ENCODE measurements at regions not wholly inside any gene's neighbourhood (a gene's known extent, or its start where the extent isn't known, plus 50 kb on each side); places are given as distances from the start of the nearest gene placed in this dataset.

- Mint-ChIP-seq H3K27me3 (no peaks in the 10 kb centered on the region), H3K4me3 (no peak overlapping the region), H3K4me1 (no peaks in the 10 kb centered on the region), H3K27ac (no peak overlapping the region), H3K36me3 (ENCODE audit: low read depth) (no peaks in the 10 kb centered on the region), H3K9me3 (peaks cover 4% of the 10 kb centered on the region)
- CTCF ChIA-PET = no interaction called here
- no peak for ATAC-seq (ENCODE audit: low read depth)
- intact Hi-C loops (cut with micrococcal nuclease) = no loop called here
- POLR2A ChIA-PET = no interaction called here
- no peak for DNase-seq
- no peak for TF ChIP-seq CTCF (IDR thresholded peaks at IDR 0.05)
These were observed 195.2 kb upstream of the DPPA4 start for GRCh38 chr3:109532257-109533216.

- POLR2A ChIA-PET = no interaction called here
- DNase-seq = no peak
- no peak for ATAC-seq (ENCODE audit: low read depth)
- CTCF ChIA-PET = no interaction called here
- Mint-ChIP-seq H3K27ac (no peak overlapping the region), H3K9me3 (peaks cover 9% of the 10 kb centered on the region), H3K27me3 (no peaks in the 10 kb centered on the region), H3K36me3 (ENCODE audit: low read depth) (no peaks in the 10 kb centered on the region), H3K4me3 (no peak overlapping the region), H3K4me1 (no peaks in the 10 kb centered on the region)
- TF ChIP-seq CTCF (IDR thresholded peaks at IDR 0.05) = no peak
- intact Hi-C loops (cut with micrococcal nuclease) = no loop called here
These were observed 208.4 kb upstream of the DPPA4 start for GRCh38 chr3:109545746-109546145.

- POLR2A ChIA-PET = no interaction called here
- Mint-ChIP-seq H3K27me3 (no peaks in the 10 kb centered on the region), H3K9me3 (peaks cover 5% of the 10 kb centered on the region), H3K27ac (no peak overlapping the region), H3K4me1 (no peaks in the 10 kb centered on the region), H3K4me3 (no peak overlapping the region), H3K36me3 (ENCODE audit: low read depth) (no peaks in the 10 kb centered on the region)
- DNase-seq (no peak), ATAC-seq (ENCODE audit: low read depth) (no peak)
- CTCF ChIA-PET = no interaction called here
- TF ChIP-seq CTCF (IDR thresholded peaks at IDR 0.05) = no peak
- intact Hi-C loops (cut with micrococcal nuclease) = no loop called here
These were observed 211.0 kb upstream of the DPPA4 start for GRCh38 chr3:109548192-109548938.

- ATAC-seq (ENCODE audit: low read depth) = no peak
- ChIA-PET CTCF (no interaction called here), POLR2A (no interaction called here)
- H3K9me3 Mint-ChIP-seq = peaks cover 8% of the 10 kb centered on the region
- no peaks in the 10 kb centered on the region for H3K27me3 Mint-ChIP-seq
- H3K4me1 Mint-ChIP-seq = no peaks in the 10 kb centered on the region
- H3K4me3 Mint-ChIP-seq = no peak overlapping the region
- DNase-seq = no peak
- intact Hi-C loops (cut with micrococcal nuclease) = no loop called here
- H3K36me3 Mint-ChIP-seq (ENCODE audit: low read depth) = no peaks in the 10 kb centered on the region
- no peak for TF ChIP-seq CTCF (IDR thresholded peaks at IDR 0.05)
- H3K27ac Mint-ChIP-seq = no peak overlapping the region
These were observed 216.4 kb upstream of the DPPA4 start for GRCh38 chr3:109553591-109554371.

- ATAC-seq (ENCODE audit: low read depth) (no peak), DNase-seq (no peak)
- Mint-ChIP-seq H3K4me3 (no peak overlapping the region), H3K27ac (no peak overlapping the region), H3K9me3 (peaks cover 6% of the 10 kb centered on the region), H3K27me3 (no peaks in the 10 kb centered on the region), H3K4me1 (no peaks in the 10 kb centered on the region), H3K36me3 (ENCODE audit: low read depth) (no peaks in the 10 kb centered on the region)
- TF ChIP-seq CTCF (IDR thresholded peaks at IDR 0.05) = no peak
- intact Hi-C loops (cut with micrococcal nuclease) = no loop called here
- ChIA-PET POLR2A (no interaction called here), CTCF (no interaction called here)
These were observed 222.0 kb upstream of the DPPA4 start for GRCh38 chr3:109559389-109559788.

Measured in activated B cell treated with CpG ODN at 0.5 μM for 24 hours (primary cell).